Peyer's patch (tissue), 4 donors: ENCODE measurements at regions not wholly inside any gene's neighbourhood (a gene's known extent, or its start where the extent isn't known, plus 50 kb on each side); places are given as distances from the start of the nearest gene placed in this dataset.

Experiments
- DNase-seq, 3 donors: peaks; one replicate each; pipeline ENCODE4 v3.0.0-alpha.2; 2017 to 2019
- H3K27ac ChIP-seq, 4 donors: fragments of 200-600 bp; sonication (generic); one replicate each; pipeline ENCODE4 v1.5.1; 2016 to 2019
- H3K27me3 ChIP-seq, 2 donors: fragments of 200-600 bp; sonication (generic); one replicate each; pipeline ENCODE4 v1.5.1; 2019
- H3K36me3 ChIP-seq, 3 donors: fragments of 200-600 bp; sonication (generic); one replicate each; pipeline ENCODE4 v1.5.1; 2016 to 2019
- H3K4me1 ChIP-seq, 4 donors: fragments of 200-600 bp; sonication (generic); one replicate each; pipeline ENCODE4 v1.5.1; 2016 to 2019
- H3K4me3 ChIP-seq, 4 donors: fragments of 200-600 bp; sonication (generic); 1 replicate in 3 of 4; 2 replicates in 1 of 4; pipeline ENCODE4 v1.5.1; 2016 to 2019; ENCODE audit warnings: mild to moderate bottlenecking in 1 of 4
- H3K9me3 ChIP-seq, 4 donors: fragments of 200-600 bp; sonication (generic); one replicate each; pipeline ENCODE4 v1.5.1; 2016 to 2019; ENCODE audit warnings: mild to moderate bottlenecking in 1 of 4
- POLR2A ChIP-seq, 2 donors: fragments of 450-650 bp; IDR thresholded peaks; one replicate each; pipeline ENCODE4 v1.5.1; 2017; ENCODE audit warnings: antibody characterized with exemption in 2 of 2, mild to moderate bottlenecking in 2 of 2, moderate library complexity in 2 of 2
- TF ChIP-seq, protein P1 (sequence below), 6 experiments: fragments of 450-650 bp in 4 of 6; fragments of 200-600 bp in 2 of 6; sonication (generic) in 1 of 6; IDR thresholded peaks; one replicate each; pipeline ENCODE4 v1.5.1; 2017 to 2019; ENCODE audit warnings: antibody characterized with exemption in 6 of 6, mild to moderate bottlenecking in 3 of 6, moderate library complexity in 1 of 6

DNA sequence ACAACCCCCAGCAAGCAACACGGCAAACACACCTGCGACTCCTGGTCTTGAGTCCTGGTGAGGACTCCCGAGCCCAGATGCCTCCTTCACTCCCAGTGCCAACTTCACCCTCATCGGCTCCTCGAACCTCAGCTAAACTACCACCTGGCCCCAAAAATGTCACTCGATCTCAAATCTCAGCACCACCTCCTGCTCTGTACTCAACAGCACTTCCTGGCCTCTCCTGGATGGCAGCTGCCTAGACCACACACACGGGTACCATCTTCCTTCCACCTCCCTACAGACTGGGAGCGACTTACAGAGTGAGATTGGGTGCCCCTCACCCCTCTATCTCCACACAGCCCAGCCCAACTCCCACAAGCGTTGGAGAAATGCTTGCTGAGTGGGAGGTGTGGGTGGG, 123.9 kb upstream of the MGMT start:
- TF ChIP-seq, protein P1, sequence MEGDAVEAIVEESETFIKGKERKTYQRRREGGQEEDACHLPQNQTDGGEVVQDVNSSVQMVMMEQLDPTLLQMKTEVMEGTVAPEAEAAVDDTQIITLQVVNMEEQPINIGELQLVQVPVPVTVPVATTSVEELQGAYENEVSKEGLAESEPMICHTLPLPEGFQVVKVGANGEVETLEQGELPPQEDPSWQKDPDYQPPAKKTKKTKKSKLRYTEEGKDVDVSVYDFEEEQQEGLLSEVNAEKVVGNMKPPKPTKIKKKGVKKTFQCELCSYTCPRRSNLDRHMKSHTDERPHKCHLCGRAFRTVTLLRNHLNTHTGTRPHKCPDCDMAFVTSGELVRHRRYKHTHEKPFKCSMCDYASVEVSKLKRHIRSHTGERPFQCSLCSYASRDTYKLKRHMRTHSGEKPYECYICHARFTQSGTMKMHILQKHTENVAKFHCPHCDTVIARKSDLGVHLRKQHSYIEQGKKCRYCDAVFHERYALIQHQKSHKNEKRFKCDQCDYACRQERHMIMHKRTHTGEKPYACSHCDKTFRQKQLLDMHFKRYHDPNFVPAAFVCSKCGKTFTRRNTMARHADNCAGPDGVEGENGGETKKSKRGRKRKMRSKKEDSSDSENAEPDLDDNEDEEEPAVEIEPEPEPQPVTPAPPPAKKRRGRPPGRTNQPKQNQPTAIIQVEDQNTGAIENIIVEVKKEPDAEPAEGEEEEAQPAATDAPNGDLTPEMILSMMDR (IDR thresholded peaks at IDR 0.05), result no peak
- TF ChIP-seq POLR2A (IDR thresholded peaks at IDR 0.05), result no peak
- Histone ChIP-seq H3K9me3 (no peaks in the 10 kb centered on the region), H3K27me3 (no peaks in the 10 kb centered on the region), H3K4me1 (no peaks in the 10 kb centered on the region), H3K4me3 (no peak overlapping the region), H3K36me3 (no peaks in the 10 kb centered on the region), H3K27ac (no peak overlapping the region)
- no peak for DNase-seq

DNA sequence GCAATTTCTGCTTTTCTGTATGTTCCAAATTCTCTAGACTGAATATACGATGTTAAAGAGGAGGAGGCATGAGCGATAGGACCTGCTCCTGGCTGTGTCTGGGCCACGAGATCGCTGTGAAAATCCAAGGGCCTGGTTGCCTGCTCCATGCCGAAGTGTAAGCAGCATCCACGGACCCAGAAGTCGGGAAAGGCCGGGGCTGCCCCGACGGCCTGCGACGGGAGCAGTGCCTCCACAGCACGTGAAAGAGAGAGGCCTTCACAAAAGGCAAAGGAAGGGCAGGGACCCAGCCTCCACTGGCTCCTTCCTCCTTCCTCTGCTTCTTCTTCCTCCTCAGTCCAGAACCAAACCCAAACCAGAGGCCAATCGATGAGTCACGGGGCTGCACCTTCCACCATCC, 122.9 kb upstream of the MGMT start:
- Histone ChIP-seq H3K36me3 (no peaks in the 10 kb centered on the region), H3K4me3 (no peak overlapping the region), H3K27me3 (no peaks in the 10 kb centered on the region), H3K27ac (no peak overlapping the region), H3K9me3 (no peaks in the 10 kb centered on the region), H3K4me1 (no peaks in the 10 kb centered on the region)
- no peak for DNase-seq
- TF ChIP-seq POLR2A (IDR thresholded peaks at IDR 0.05), result no peak
- TF ChIP-seq, protein P1 (IDR thresholded peaks at IDR 0.05), result no peak

DNA sequence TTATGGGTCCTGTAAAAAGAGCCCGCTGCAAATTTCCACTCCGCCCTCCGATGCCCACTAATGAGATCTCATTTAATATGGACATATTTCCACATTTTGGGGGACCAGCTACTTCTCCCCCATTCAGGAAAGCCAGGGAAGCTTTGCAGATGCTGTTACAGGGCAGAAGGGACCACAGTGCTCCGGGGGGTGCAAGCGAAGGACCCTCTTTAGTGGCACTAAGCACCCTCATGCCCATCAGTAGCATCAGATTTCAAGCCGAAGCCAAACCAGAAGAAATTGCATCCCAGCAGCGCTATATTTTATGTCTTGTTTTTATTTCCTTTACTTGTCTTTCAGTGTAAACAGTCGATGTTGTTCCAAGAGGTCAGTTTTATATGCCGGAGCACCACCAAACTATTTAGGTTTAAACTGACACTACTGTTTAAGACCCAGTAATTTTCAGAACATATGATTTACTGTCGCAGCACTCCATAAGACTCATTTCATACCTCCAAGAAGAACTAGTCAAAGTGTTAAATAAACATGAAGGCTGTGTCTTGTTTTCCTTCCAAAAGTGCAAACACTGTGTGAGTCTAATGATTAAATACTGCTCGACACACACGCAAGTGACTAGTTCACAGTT, 122.2 kb upstream of the MGMT start:
- Histone ChIP-seq H3K27me3 (no peaks in the 10 kb centered on the region), H3K27ac (no peak overlapping the region), H3K4me3 (no peak overlapping the region), H3K36me3 (no peaks in the 10 kb centered on the region), H3K4me1 (no peaks in the 10 kb centered on the region), H3K9me3 (no peaks in the 10 kb centered on the region)
- no peak for DNase-seq
- TF ChIP-seq, protein P1 (IDR thresholded peaks at IDR 0.05), result no peak
- TF ChIP-seq POLR2A (IDR thresholded peaks at IDR 0.05), result no peak

DNA sequence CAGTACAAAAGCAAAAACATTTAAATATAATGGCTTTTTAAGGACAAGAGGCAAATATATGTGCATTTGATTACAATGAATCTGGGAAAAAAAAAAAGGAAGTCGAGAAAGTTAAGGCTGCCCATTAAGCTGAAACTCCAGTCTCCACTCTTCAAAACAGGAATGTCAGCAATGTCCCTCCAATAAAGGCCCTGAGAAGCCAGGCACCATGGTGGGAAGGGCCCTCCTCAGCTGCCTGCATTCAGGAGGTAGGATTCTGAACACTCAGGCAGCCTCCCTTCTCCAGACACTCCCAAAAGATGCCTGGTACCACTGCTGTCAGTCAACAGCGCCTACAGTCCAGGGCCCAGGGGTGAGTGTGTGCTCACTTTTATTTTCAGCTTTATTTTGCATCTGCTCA, 121.3 kb upstream of the MGMT start:
- Histone ChIP-seq H3K9me3 (no peaks in the 10 kb centered on the region), H3K4me1 (no peaks in the 10 kb centered on the region), H3K27me3 (no peaks in the 10 kb centered on the region), H3K4me3 (no peak overlapping the region), H3K27ac (no peak overlapping the region), H3K36me3 (no peaks in the 10 kb centered on the region)
- TF ChIP-seq, protein P1 (IDR thresholded peaks at IDR 0.05), result no peak
- TF ChIP-seq POLR2A (IDR thresholded peaks at IDR 0.05), result no peak
- no peak for DNase-seq

DNA sequence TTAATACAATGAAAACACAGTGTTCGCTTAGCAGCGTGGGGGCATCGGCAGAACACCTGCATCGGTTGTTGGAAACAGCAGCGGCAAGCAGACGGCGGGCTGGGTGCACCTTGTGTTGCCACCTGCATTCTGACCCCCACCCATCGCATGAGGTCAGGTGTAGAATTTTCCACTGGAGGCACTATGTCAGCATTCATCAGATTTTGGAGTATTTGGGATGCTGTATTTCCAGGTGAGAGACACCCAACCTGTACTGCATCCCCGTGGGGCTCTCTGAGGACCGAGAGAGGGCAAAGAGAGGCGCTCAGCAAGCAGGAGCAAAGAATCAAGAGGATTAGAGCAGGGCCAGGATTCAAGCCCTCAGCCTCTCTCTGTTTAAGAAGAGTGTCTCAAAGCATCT, 116.4 kb upstream of the MGMT start:
- H3K27me3 ChIP-seq, result no peaks in the 10 kb centered on the region
- no peaks in the 10 kb centered on the region for H3K36me3 ChIP-seq
- no peak for TF ChIP-seq POLR2A (IDR thresholded peaks at IDR 0.05)
- TF ChIP-seq, protein P1 (IDR thresholded peaks at IDR 0.05), result no peak
- no peak overlapping the region for H3K27ac ChIP-seq
- H3K9me3 ChIP-seq, result peaks cover 0 to 2% (median 0%) of the 10 kb centered on the region in 4 donors
- H3K4me1 ChIP-seq, result no peaks in the 10 kb centered on the region
- no peak for DNase-seq
- no peak overlapping the region for H3K4me3 ChIP-seq

DNA sequence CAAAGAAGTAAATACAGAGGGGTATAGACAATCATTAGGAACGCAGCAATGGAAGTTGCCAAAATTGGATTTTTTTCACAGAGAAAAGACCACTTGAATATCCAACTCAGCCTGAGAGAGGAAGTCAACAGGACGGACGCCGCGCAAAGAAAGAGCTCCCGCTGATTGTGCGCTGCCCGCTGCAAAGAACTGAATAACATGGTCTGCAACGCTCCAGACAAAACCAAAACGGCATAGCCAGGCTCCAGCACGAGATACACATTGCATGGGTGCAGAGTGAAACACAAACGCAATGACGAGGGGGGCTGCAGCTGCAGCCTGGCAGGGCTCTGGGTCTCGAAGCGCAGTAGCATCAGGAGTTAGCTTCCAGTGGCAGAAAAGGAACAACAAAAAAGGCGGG, 113.9 kb upstream of the MGMT start:
- no peak overlapping the region for H3K4me3 ChIP-seq
- no peaks in the 10 kb centered on the region for H3K27me3 ChIP-seq
- no peaks in the 10 kb centered on the region for H3K4me1 ChIP-seq
- H3K36me3 ChIP-seq, result no peaks in the 10 kb centered on the region
- TF ChIP-seq, protein P1 (IDR thresholded peaks at IDR 0.05), result no peak
- no peak for TF ChIP-seq POLR2A (IDR thresholded peaks at IDR 0.05)
- peaks cover 0 to 6% (median 2%) of the 10 kb centered on the region in 4 donors for H3K9me3 ChIP-seq
- H3K27ac ChIP-seq, result no peak overlapping the region
- DNase-seq, result no peak
